K562 (cell line): ENCODE measurements at regions not wholly inside any gene's neighbourhood (a gene's known extent, or its start where the extent isn't known, plus 50 kb on each side); places are given as distances from the start of the nearest gene placed in this dataset.

Experiments
- ATAC-seq: fragments of 200-7000 bp; cut with Tn5 transposase; 3 replicates; pipeline ENCODE4 v1.9.1; 2020; ENCODE audit warnings: moderate library complexity
- BruUV-seq: library from RNA; stranded (reverse); fragments of 400-500 nt; replicated peaks from 2 replicates; lab custom pipeline; 2021; lab: Mats Ljungman, UMichigan
- CTCF ChIA-PET: fragments of 300-600 bp; formaldehyde crosslinking; extraction: SDS; loops from one replicate; lab custom pipeline; 2021; ENCODE audit warnings: low intra/inter-chr PET ratio; lab: Yijun Ruan, JAX
- POLR2A ChIA-PET: fragments of 300-600, 350-650 bp; sonication (Branson Sonifier 250); formaldehyde crosslinking; extraction: SDS; loops from one replicate; lab custom pipeline; 2021; ENCODE audit warnings: antibody characterized with exemption, inconsistent platforms; lab: Yijun Ruan, JAX
- DNase-seq, 4 experiments: peaks; one replicate each; pipeline versions ENCODE4 v3.0.0 to v3.0.0-alpha.2; 2011 to 2018; ENCODE audit warnings: low spot score in 3 of 4, mixed read lengths in 3 of 4; ENCODE audit errors: extremely low read depth in 1 of 4
- FAIRE-seq: peaks from 2 replicates; lab custom pipeline; 2011; peaks lifted over from hg19 to GRCh38; lab: Jason Lieb, UNC
- H2AFZ ChIP-seq: 2 replicates; pipeline ENCODE4 v1.6.0; 2011; ENCODE audit warnings: low read depth, low read length, control low read depth, inconsistent platforms
- H3K27ac ChIP-seq: fragments of 200-600 bp; 3 replicates; pipeline ENCODE4 v1.8.0; 2011; ENCODE audit warnings: low read depth, mild to moderate bottlenecking, control low read depth, inconsistent platforms, low read length, moderate library complexity, mixed read lengths; ENCODE audit errors: extremely low read depth
- H3K27me3 ChIP-seq, 2 experiments: fragments of 300-600 bp in 1 of 2; 2 replicates in 1 of 2; 3 replicates in 1 of 2; pipeline versions ENCODE4 v1.6.0 to v1.8.0; 2011; ENCODE audit warnings: inconsistent platforms in 2 of 2, low read length in 2 of 2, mild to moderate bottlenecking in 1 of 2, mixed read lengths in 1 of 2, moderate library complexity in 1 of 2; ENCODE audit not compliant: control insufficient read depth in 2 of 2, insufficient read depth in 2 of 2
- H3K36me3 ChIP-seq: fragments of 300-600 bp; 3 replicates; pipeline ENCODE4 v1.8.0; 2011; ENCODE audit warnings: mild to moderate bottlenecking, low read length, inconsistent platforms; ENCODE audit not compliant: control insufficient read depth, insufficient read depth
- H3K4me1 ChIP-seq, 2 experiments: fragments of 200-600 bp in 1 of 2; replicated peaks in 1 of 2; 2 replicates in 1 of 2; 3 replicates in 1 of 2; pipeline versions ENCODE4 v1.5.1 to v1.8.0; 2011; ENCODE audit warnings: inconsistent platforms in 2 of 2, low read length in 2 of 2, mild to moderate bottlenecking in 1 of 2, mixed read lengths in 1 of 2, moderate library complexity in 1 of 2; ENCODE audit not compliant: control insufficient read depth in 2 of 2, insufficient read depth in 2 of 2
- H3K4me2 ChIP-seq: 2 replicates; pipeline ENCODE4 v1.6.1; 2011; ENCODE audit warnings: low read length, control low read depth, inconsistent platforms, mixed read lengths; ENCODE audit not compliant: insufficient read depth
- H3K4me3 ChIP-seq: fragments of 200-600 bp; sonication (generic), shearing (Covaris generic); 2 replicates; pipeline ENCODE4 v1.5.1; 2016; ENCODE audit warnings: control low read depth, inconsistent platforms
- H3K79me2 ChIP-seq: fragments of 200-600 bp; 3 replicates; pipeline ENCODE4 v1.8.0; 2011; ENCODE audit warnings: low read length, inconsistent platforms; ENCODE audit not compliant: control insufficient read depth, insufficient read depth
- H3K9ac ChIP-seq, 2 experiments: 2 replicates each; pipeline versions ENCODE4 v1.6.0 to v1.6.1; 2011; ENCODE audit warnings: low read depth in 2 of 2, low read length in 2 of 2, control low read depth in 1 of 2, inconsistent platforms in 1 of 2, mild to moderate bottlenecking in 1 of 2, mixed read lengths in 1 of 2; ENCODE audit not compliant: insufficient read depth in 1 of 2
- H3K9me1 ChIP-seq: one replicate; pipeline ENCODE4 v1.6.0; 2011; ENCODE audit warnings: inconsistent platforms, mild to moderate bottlenecking, low read length, moderate library complexity; ENCODE audit not compliant: control insufficient read depth, insufficient read depth
- H3K9me3 ChIP-seq: replicated peaks from 2 replicates; pipeline ENCODE4 v1.5.1; 2011; ENCODE audit warnings: low read depth, low read length, inconsistent platforms; ENCODE audit not compliant: control insufficient read depth, insufficient read depth
- H4K20me1 ChIP-seq: replicated peaks from 2 replicates; pipeline ENCODE4 v1.6.1; 2011; ENCODE audit warnings: low read length, inconsistent platforms, mixed read lengths; ENCODE audit not compliant: control insufficient read depth, insufficient read depth
- BRD4 ChIP-seq: fragments of 200-600 bp; sonication (generic); IDR thresholded peaks from 2 replicates; pipeline ENCODE4 v1.6.1; 2017; ENCODE audit warnings: inconsistent platforms
- CBX1 ChIP-seq: sonication (generic); IDR thresholded peaks from 2 replicates; pipeline ENCODE4 v1.6.1; 2016; ENCODE audit warnings: antibody characterized with exemption, low read depth, mild to moderate bottlenecking
- NFIC ChIP-seq: fragments of 450-650 bp; IDR thresholded peaks from 2 replicates; pipeline ENCODE4 v1.6.1; 2017; ENCODE audit warnings: mild to moderate bottlenecking, inconsistent platforms
- SPI1 ChIP-seq: IDR thresholded peaks from 2 replicates; pipeline ENCODE4 v1.6.1; 2011; ENCODE audit warnings: low read depth, low read length, control low read depth, borderline replicate concordance
- U2AF2 ChIP-seq: fragments of 200-400 bp; formaldehyde crosslinking; optimal IDR thresholded peaks from 2 replicates; pipeline ENCODE3; 2017; ENCODE audit warnings: low read depth, mild to moderate bottlenecking, low read length
- XRCC4 ChIP-seq: IDR thresholded peaks from one replicate; pipeline ENCODE4 v1.6.1; 2011; ENCODE audit not compliant: insufficient read depth, insufficient read length; ENCODE audit errors: extremely low read depth
- ZFP1 ChIP-seq: fragments of 450-650 bp; formaldehyde crosslinking; IDR thresholded peaks from 2 replicates; pipeline ENCODE4 v1.4.0; 2020; ENCODE audit warnings: mild to moderate bottlenecking, mixed read lengths
- ZNF253 ChIP-seq: fragments of 250-450 bp; sonication (Bioruptor Pico); conservative IDR thresholded peaks from 2 replicates; pipeline ENCODE4 v1.6.1; 2021; ENCODE audit warnings: mild to moderate bottlenecking
- ZNF316 ChIP-seq: fragments of 450-650 bp; IDR thresholded peaks from 2 replicates; pipeline ENCODE4 v1.6.1; 2016
- WGBS: fragments of 100-300 bp; shearing (Covaris generic); methylation state at CpG from one replicate; pipeline ENCODE4 v1.1.6; 2016; ENCODE audit warnings: low coverage, mixed read lengths; ENCODE audit not compliant: insufficient coverage; ENCODE audit errors: missing lambda C conversion rate; 5-methylcytosine and 5-hydroxymethylcytosine counted together
- in situ Hi-C: fragments of 300-500 bp; cut with MboI; formaldehyde crosslinking; loops from 4 replicates; pipeline ENCODE4 v1.15.0; 2018; ENCODE audit warnings: inconsistent platforms, mixed read lengths
- intact Hi-C: fragments of 100-400 bp; cut with micrococcal nuclease; formaldehyde crosslinking; loops from 2 replicates; pipeline ENCODE4 v1.14.2; 2022
- TF ChIP-seq, protein P1 (sequence below): IDR thresholded peaks from 2 replicates; pipeline ENCODE4 v1.6.1; 2014; ENCODE audit warnings: antibody characterized with exemption

- no peak for TF ChIP-seq ZFP1 (CRISPR knock-in tag)
- TF ChIP-seq XRCC4: no peak
- TF ChIP-seq, all 486 proteins: peak for 0
Observed at GRCh38 chr18:29104227-29104626, 927.3 kb upstream of the CDH2 start (continued).

DNA sequence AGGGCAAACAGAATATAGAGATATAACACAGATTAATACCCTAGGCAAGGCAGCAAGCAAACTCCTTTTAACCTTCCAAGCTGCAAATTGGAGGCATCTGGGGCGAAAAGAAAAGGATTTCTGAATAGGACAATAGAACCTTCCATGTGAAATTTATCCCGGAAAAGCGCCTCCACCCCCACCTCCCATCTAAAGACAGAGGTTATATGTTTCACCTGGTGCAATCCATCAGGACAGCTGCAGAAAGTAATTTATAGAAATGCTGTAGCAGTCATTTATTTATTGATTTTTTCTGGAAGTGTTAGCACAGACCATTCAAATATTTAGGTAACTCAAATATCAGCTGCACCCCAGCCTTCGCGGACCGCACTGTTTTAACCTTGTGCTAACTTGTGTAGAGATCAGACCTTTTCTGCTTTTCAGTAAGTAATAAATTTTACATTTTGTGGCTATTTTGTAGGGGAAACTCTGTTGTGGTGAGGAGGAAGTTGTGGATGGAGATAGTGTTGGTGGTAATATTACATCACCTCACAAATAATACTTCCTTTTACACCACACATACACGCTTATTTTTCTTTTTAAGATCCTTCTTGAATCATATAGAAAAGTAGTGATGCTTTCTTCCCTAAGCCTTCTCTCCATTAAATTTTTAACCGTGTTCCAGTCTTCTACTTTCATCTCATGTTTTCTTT, 919.3 kb upstream of the CDH2 start:
- BruUV-seq: no TSS peak
- WGBS: under 1% methylated on average over 8 of the region's 8 CpGs
- intact Hi-C loops (no loop called here), in situ Hi-C loops (no loop called here)
- ChIA-PET CTCF (no interaction called here), POLR2A (no interaction called here)
- Histone ChIP-seq H3K4me3 (no peak overlapping the region), H3K9me3 (no peaks in the 10 kb centered on the region; the same call in 1 of the 2 replicates), H3K9me1 (no peaks in the 10 kb centered on the region), H3K4me2 (no peak overlapping the region), H3K27me3 (no peaks in the 10 kb centered on the region), H3K27ac (no peak overlapping the region), H2AFZ (no peak overlapping the region), H3K79me2 (no peaks in the 10 kb centered on the region), H3K36me3 (no peaks in the 10 kb centered on the region), H3K9ac (no peak overlapping the region), H3K4me1 (no peaks in the 10 kb centered on the region), H4K20me1 (no peaks in the 10 kb centered on the region)
- no peak for ATAC-seq
- DNase-seq: no peak
- no peak for FAIRE-seq
- TF ChIP-seq NFIC: no peak
- no peak for TF ChIP-seq ZNF253 (CRISPR knock-in tag)
- TF ChIP-seq, protein P1, sequence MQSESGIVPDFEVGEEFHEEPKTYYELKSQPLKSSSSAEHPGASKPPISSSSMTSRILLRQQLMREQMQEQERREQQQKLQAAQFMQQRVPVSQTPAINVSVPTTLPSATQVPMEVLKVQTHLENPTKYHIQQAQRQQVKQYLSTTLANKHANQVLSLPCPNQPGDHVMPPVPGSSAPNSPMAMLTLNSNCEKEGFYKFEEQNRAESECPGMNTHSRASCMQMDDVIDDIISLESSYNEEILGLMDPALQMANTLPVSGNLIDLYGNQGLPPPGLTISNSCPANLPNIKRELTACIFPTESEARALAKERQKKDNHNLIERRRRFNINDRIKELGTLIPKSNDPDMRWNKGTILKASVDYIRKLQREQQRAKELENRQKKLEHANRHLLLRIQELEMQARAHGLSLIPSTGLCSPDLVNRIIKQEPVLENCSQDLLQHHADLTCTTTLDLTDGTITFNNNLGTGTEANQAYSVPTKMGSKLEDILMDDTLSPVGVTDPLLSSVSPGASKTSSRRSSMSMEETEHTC: no peak
- TF ChIP-seq CBX1: no peak
- no peak for TF ChIP-seq SPI1
- no peak for TF ChIP-seq U2AF2
- no peak for TF ChIP-seq ZNF316
- TF ChIP-seq BRD4: no peak
